ENCODE measurements at regions not wholly inside any gene's neighbourhood (a gene's known extent, or its start where the extent isn't known, plus 50 kb on each side); places are given as distances from the start of the nearest gene placed in this dataset.

DNA sequence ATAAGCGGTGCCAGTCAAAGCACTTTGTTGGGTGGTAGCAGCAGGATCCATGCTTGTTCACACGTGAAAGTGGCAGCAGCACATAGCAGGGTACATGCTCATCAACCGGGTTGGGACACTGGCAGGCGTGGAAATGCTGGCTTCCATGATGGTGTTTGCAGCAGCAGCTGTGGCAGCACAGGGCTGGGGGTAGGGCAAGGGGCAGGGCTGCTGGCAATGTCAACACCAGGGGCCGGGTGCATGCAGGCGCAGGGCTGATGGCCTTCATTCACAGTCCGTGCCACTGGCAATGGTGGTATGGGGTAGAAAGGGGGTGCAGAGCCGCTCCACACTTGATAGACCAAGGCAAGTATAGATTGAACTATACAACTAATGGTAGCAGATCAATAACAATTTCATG lies 374.7 kb upstream of the FAM241A start:
- Histone ChIP-seq H3K9me1 (ENCODE audit: control insufficient read depth, insufficient read depth, low read length) (no peaks in the 10 kb centered on the region), H3K36me3 (ENCODE audit: control insufficient read depth, insufficient read depth, low read length) (no peaks in the 10 kb centered on the region), H3K79me2 (ENCODE audit: control insufficient read depth, insufficient read depth, low read length) (no peaks in the 10 kb centered on the region), H4K20me1 (replicated peaks; ENCODE audit: control insufficient read depth, insufficient read depth, low read length) (no peaks in the 10 kb centered on the region), H3K9me3 (replicated peaks; ENCODE audit: control insufficient read depth, insufficient read depth, low read depth, low read length) (no peaks in the 10 kb centered on the region), H3K4me3 (no peak overlapping the region), H3K4me2 (ENCODE audit: insufficient read depth, low read length) (no peak overlapping the region), H3K4me1 (replicated peaks in 1 of 2; ENCODE audit: control insufficient read depth in 2 of 2, insufficient read depth in 2 of 2, low read length in 2 of 2) (no peaks in the 10 kb centered on the region), H3K27ac (ENCODE audit: extremely low read depth, low read depth, low read length) (no peak overlapping the region), H2AFZ (ENCODE audit: low read depth, low read length) (no peak overlapping the region), H3K27me3 (ENCODE audit: control insufficient read depth in 2 of 2, insufficient read depth in 2 of 2, low read length in 2 of 2) (no peaks in the 10 kb centered on the region), H3K9ac (ENCODE audit: insufficient read depth in 1 of 2, low read depth in 2 of 2, low read length in 2 of 2) (no peak overlapping the region)
- CTCF ChIA-PET (ENCODE audit: low intra/inter-chr PET ratio): no interaction called here
- ATAC-seq: no peak
- intact Hi-C loops (cut with micrococcal nuclease) (no loop called here), in situ Hi-C loops (cut with MboI) (no loop called here)
- WGBS (ENCODE audit: insufficient coverage, low coverage, missing lambda C conversion rate): 0% methylated on average over 7 of the region's 8 CpGs
- no peak for DNase-seq (ENCODE audit: extremely low read depth in 1 of 4, low spot score in 3 of 4)
- FAIRE-seq: no peak
- no TSS peak for BruUV-seq (replicated peaks)
- POLR2A ChIA-PET: no interaction called here
- TF ChIP-seq BCOR (IDR thresholded peaks at IDR 0.05) (no peak), ZNF217 (CRISPR knock-in tag; IDR thresholded peaks at IDR 0.05) (no peak), MCM5 (IDR thresholded peaks at IDR 0.05; ENCODE audit: low read depth) (no peak), XRCC5 (IDR thresholded peaks at IDR 0.05; ENCODE audit: low read depth, low read length) (no peak), STAG1 (CRISPR knock-in tag; IDR thresholded peaks at IDR 0.05; ENCODE audit: borderline replicate concordance) (no peak), HCFC1 (IDR thresholded peaks at IDR 0.05; ENCODE audit: low read depth, low read length) (no peak), ATF1 (CRISPR knock-in tag; IDR thresholded peaks at IDR 0.05) (no peak), ATF1 (tag; IDR thresholded peaks at IDR 0.05) (no peak), EZH2 (IDR thresholded peaks at IDR 0.05; ENCODE audit: borderline replicate concordance, low read depth, low read length) (no peak), ZNF830 (CRISPR knock-in tag; IDR thresholded peaks at IDR 0.05) (no peak), YY1 (IDR thresholded peaks at IDR 0.05; ENCODE audit: borderline replicate concordance in 1 of 3, control insufficient read depth in 1 of 3, extremely low read depth in 1 of 3, insufficient read depth in 3 of 3, insufficient read length in 1 of 3, insufficient replicate concordance in 2 of 3, low read depth in 1 of 3, low read length in 2 of 3) (no peak), ZFP30 (CRISPR knock-in tag; IDR thresholded peaks at IDR 0.05; ENCODE audit: borderline replicate concordance) (no peak)
- TF ChIP-seq, protein P1, sequence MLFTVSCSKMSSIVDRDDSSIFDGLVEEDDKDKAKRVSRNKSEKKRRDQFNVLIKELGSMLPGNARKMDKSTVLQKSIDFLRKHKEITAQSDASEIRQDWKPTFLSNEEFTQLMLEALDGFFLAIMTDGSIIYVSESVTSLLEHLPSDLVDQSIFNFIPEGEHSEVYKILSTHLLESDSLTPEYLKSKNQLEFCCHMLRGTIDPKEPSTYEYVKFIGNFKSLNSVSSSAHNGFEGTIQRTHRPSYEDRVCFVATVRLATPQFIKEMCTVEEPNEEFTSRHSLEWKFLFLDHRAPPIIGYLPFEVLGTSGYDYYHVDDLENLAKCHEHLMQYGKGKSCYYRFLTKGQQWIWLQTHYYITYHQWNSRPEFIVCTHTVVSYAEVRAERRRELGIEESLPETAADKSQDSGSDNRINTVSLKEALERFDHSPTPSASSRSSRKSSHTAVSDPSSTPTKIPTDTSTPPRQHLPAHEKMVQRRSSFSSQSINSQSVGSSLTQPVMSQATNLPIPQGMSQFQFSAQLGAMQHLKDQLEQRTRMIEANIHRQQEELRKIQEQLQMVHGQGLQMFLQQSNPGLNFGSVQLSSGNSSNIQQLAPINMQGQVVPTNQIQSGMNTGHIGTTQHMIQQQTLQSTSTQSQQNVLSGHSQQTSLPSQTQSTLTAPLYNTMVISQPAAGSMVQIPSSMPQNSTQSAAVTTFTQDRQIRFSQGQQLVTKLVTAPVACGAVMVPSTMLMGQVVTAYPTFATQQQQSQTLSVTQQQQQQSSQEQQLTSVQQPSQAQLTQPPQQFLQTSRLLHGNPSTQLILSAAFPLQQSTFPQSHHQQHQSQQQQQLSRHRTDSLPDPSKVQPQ (CRISPR knock-in tag; IDR thresholded peaks at IDR 0.05; ENCODE audit: borderline replicate concordance): no peak
- TF ChIP-seq, protein P2, sequence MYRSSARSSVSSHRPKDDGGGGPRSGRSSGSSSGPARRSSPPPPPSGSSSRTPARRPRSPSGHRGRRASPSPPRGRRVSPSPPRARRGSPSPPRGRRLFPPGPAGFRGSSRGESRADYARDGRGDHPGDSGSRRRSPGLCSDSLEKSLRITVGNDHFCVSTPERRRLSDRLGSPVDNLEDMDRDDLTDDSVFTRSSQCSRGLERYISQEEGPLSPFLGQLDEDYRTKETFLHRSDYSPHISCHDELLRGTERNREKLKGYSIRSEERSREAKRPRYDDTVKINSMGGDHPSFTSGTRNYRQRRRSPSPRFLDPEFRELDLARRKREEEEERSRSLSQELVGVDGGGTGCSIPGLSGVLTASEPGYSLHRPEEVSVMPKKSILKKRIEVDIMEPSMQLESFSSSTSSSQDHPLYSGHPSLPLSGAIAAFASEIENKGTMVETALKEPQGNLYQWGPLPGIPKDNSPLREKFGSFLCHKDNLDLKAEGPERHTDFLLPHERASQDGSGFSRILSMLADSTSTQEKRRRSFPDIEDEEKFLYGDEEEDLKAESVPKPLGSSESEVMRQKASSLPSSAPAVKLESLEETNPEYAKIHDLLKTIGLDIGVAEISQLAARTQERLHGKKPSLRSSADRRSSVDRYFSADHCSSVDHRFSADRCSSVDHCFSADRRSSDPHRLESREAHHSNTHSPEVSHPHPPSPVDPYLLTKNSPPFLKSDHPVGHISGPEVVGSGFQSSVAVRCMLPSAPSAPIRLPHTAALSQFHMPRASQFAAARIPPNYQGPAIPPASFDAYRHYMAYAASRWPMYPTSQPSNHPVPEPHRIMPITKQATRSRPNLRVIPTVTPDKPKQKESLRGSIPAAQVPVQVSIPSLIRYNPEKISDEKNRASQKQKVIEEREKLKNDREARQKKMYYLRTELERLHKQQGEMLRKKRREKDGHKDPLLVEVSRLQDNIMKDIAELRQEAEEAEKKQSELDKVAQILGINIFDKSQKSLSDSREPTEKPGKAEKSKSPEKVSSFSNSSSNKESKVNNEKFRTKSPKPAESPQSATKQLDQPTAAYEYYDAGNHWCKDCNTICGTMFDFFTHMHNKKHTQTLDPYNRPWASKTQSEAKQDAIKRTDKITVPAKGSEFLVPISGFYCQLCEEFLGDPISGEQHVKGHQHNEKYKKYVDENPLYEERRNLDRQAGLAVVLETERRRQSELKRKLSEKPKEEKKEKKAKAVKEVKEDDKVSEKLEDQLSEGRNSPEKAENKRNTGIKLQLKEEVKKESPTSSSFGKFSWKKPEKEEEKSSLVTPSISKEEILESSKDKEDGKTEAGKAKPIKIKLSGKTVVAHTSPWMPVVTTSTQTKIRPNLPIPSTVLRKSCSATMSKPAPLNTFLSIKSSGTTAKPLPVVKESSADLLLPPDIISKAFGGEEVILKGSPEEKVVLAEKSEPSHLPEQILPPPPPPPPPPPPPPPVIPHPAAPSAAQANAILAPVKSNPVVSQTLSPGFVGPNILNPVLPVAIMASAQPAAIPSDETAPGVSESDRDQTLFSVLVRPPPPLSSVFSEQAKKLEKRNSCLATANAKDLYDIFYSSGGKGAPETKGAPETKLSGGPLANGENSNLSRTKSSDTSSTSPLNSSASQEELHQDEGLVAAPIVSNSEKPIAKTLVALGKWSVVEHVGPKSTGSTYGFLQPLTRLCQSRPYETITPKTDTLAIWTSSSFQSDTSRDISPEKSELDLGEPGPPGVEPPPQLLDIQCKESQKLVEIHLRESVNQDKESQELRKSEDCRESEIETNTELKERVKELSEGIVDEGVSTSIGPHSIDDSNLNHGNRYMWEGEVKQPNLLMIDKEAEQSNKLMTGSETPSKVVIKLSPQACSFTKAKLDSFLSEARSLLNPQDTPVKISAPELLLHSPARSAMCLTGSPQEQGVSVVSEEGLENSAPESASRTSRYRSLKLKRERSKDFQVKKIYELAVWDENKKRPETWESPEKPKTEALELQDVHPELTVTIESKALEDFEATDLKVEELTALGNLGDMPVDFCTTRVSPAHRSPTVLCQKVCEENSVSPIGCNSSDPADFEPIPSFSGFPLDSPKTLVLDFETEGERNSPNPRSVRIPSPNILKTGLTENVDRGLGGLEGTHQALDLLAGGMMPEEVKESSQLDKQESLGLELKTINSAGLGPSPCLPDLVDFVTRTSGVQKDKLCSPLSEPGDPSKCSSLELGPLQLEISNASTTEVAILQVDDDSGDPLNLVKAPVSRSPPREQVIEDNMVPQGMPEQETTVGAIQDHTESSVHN (IDR thresholded peaks at IDR 0.05; ENCODE audit: borderline replicate concordance in 1 of 2, low read depth in 1 of 2): no peak
